SK-N-SH treated with all-trans-retinoic acid at 6 μM for 48 hours (cell line): ENCODE measurements at regions not wholly inside any gene's neighbourhood (a gene's known extent, or its start where the extent isn't known, plus 50 kb on each side); places are given as distances from the start of the nearest gene placed in this dataset.

Experiments
- CSDC2 ChIP-seq: fragments of 250-450 bp; sonication (Bioruptor Pico); IDR thresholded peaks from 2 replicates; pipeline ENCODE4 v1.5.0; 2020; ENCODE audit warnings: mild to moderate bottlenecking, moderate library complexity
- ISL1 ChIP-seq: fragments of 250-450 bp; sonication (Bioruptor Pico); IDR thresholded peaks from 2 replicates; pipeline ENCODE4 v2.1.2; 2022; ENCODE audit warnings: mild to moderate bottlenecking, moderate library complexity
- RARB ChIP-seq: fragments of 250-450 bp; sonication (Bioruptor Pico); IDR thresholded peaks from 2 replicates; pipeline ENCODE4 v1.8.0; 2021; ENCODE audit warnings: mild to moderate bottlenecking, moderate library complexity
- TCF4 ChIP-seq: fragments of 250-450 bp; sonication (Bioruptor Pico); IDR thresholded peaks from 2 replicates; pipeline ENCODE4 v1.8.0; 2021; ENCODE audit warnings: mild to moderate bottlenecking, moderate library complexity, borderline replicate concordance
- ZFP30 ChIP-seq: fragments of 450-650 bp; formaldehyde crosslinking; IDR thresholded peaks from 2 replicates; pipeline ENCODE4 v1.5.0; 2022; ENCODE audit warnings: mild to moderate bottlenecking, moderate library complexity
- ZNF8 ChIP-seq: fragments of 450-650 bp; formaldehyde crosslinking; IDR thresholded peaks from 2 replicates; pipeline ENCODE4 v1.5.0; 2020; ENCODE audit warnings: mild to moderate bottlenecking, moderate library complexity

DNA sequence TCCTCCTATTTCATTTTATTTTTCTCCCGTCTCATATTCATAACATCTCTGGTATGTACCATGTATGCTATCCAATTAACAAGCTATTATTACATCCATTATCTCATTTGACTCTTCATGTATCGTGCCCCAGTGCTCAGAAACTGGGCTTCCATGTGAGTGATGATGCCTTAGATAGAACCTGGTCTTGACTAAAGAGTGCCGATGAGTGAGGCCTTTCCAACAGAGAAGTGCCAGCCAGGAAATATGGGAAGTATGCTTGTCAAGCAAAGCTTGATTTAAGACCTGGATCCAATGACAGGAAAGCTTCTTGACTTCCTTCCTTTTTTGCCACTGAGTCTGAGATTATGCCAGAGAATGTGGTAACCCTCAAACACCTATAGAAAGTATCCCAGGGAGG is 371.7 kb upstream of the FGF13 start:
- TF ChIP-seq CSDC2 (CRISPR knock-in tag) (no peak), TCF4 (CRISPR knock-in tag) (no peak), ZFP30 (CRISPR knock-in tag) (no peak), ISL1 (no peak), ZNF8 (no peak), RARB (no peak)
